Peyer's patch (tissue), 4 donors: ENCODE measurements at regions not wholly inside any gene's neighbourhood (a gene's known extent, or its start where the extent isn't known, plus 50 kb on each side); places are given as distances from the start of the nearest gene placed in this dataset.

Experiments
- DNase-seq, 3 donors: peaks; one replicate each; pipeline ENCODE4 v3.0.0-alpha.2; 2017 to 2019
- H3K27ac ChIP-seq, 4 donors: fragments of 200-600 bp; sonication (generic); one replicate each; pipeline ENCODE4 v1.5.1; 2016 to 2019
- H3K27me3 ChIP-seq, 2 donors: fragments of 200-600 bp; sonication (generic); one replicate each; pipeline ENCODE4 v1.5.1; 2019
- H3K36me3 ChIP-seq, 3 donors: fragments of 200-600 bp; sonication (generic); one replicate each; pipeline ENCODE4 v1.5.1; 2016 to 2019
- H3K4me1 ChIP-seq, 4 donors: fragments of 200-600 bp; sonication (generic); one replicate each; pipeline ENCODE4 v1.5.1; 2016 to 2019
- H3K4me3 ChIP-seq, 4 donors: fragments of 200-600 bp; sonication (generic); 1 replicate in 3 of 4; 2 replicates in 1 of 4; pipeline ENCODE4 v1.5.1; 2016 to 2019; ENCODE audit warnings: mild to moderate bottlenecking in 1 of 4
- H3K9me3 ChIP-seq, 4 donors: fragments of 200-600 bp; sonication (generic); one replicate each; pipeline ENCODE4 v1.5.1; 2016 to 2019; ENCODE audit warnings: mild to moderate bottlenecking in 1 of 4
- CTCF ChIP-seq, 6 experiments: fragments of 450-650 bp in 4 of 6; fragments of 200-600 bp in 2 of 6; sonication (generic) in 1 of 6; IDR thresholded peaks; one replicate each; pipeline ENCODE4 v1.5.1; 2017 to 2019; ENCODE audit warnings: antibody characterized with exemption in 6 of 6, mild to moderate bottlenecking in 3 of 6, moderate library complexity in 1 of 6
- POLR2A ChIP-seq, 2 donors: fragments of 450-650 bp; IDR thresholded peaks; one replicate each; pipeline ENCODE4 v1.5.1; 2017; ENCODE audit warnings: antibody characterized with exemption in 2 of 2, mild to moderate bottlenecking in 2 of 2, moderate library complexity in 2 of 2

GRCh38 chr12:17802657-17803641 is 287.0 kb downstream of the RERGL start:
- Histone ChIP-seq H3K9me3 (no peaks in the 10 kb centered on the region), H3K27me3 (no peaks in the 10 kb centered on the region), H3K4me1 (no peaks in the 10 kb centered on the region), H3K36me3 (no peaks in the 10 kb centered on the region), H3K27ac (no peak overlapping the region), H3K4me3 (no peak overlapping the region)
- no peak for TF ChIP-seq CTCF (IDR thresholded peaks at IDR 0.05)
- TF ChIP-seq POLR2A (IDR thresholded peaks at IDR 0.05) = no peak
- DNase-seq = no peak

GRCh38 chr12:17793854-17794253 is 296.1 kb downstream of the RERGL start:
- Histone ChIP-seq H3K27ac (no peak overlapping the region), H3K4me1 (no peaks in the 10 kb centered on the region), H3K9me3 (no peaks in the 10 kb centered on the region), H3K4me3 (no peak overlapping the region), H3K36me3 (no peaks in the 10 kb centered on the region), H3K27me3 (no peaks in the 10 kb centered on the region)
- TF ChIP-seq POLR2A (IDR thresholded peaks at IDR 0.05) (no peak), CTCF (IDR thresholded peaks at IDR 0.05) (no peak)
- DNase-seq = no peak

- H3K4me3 ChIP-seq = no peak overlapping the region
- DNase-seq = no peak
- no peaks in the 10 kb centered on the region for H3K27me3 ChIP-seq
- TF ChIP-seq CTCF (IDR thresholded peaks at IDR 0.05) (no peak), POLR2A (IDR thresholded peaks at IDR 0.05) (no peak)
- no peak overlapping the region for H3K27ac ChIP-seq
- no peaks in the 10 kb centered on the region for H3K36me3 ChIP-seq
- no peaks in the 10 kb centered on the region for H3K4me1 ChIP-seq
- peaks cover 0 to 5% (median 0%) of the 10 kb centered on the region in 4 donors for H3K9me3 ChIP-seq
Measured at GRCh38 chr12:17778242-17778641, 311.8 kb downstream of the RERGL start.

DNA sequence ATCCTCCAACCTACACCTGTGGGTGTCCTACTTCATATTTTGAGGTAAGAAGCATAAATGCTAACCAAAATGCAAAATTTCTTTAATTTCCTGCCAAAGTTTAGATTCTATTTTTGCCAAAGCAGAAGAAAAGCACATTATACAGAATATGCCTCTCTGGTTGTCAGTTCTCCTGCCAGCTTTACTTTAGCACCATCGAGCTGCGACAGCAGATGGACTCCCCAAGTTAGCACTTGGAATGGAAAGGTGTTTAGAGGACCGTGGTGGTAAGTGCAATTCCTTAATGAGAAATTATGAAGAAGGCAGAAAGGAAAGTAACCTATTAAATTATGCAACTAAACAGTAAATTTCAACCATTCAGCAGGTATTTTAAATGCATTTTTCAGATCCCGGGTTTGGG is 326.6 kb downstream of the RERGL start:
- TF ChIP-seq POLR2A (IDR thresholded peaks at IDR 0.05) = no peak
- TF ChIP-seq CTCF (IDR thresholded peaks at IDR 0.05) = no peak
- no peak overlapping the region for H3K4me3 ChIP-seq
- no peak overlapping the region for H3K27ac ChIP-seq
- no peaks in the 10 kb centered on the region for H3K36me3 ChIP-seq
- no peak for DNase-seq
- H3K9me3 ChIP-seq = no peaks in the 10 kb centered on the region
- H3K27me3 ChIP-seq = no peaks in the 10 kb centered on the region
- no peaks in the 10 kb centered on the region for H3K4me1 ChIP-seq

GRCh38 chr12:17759982-17760381 is 330.0 kb downstream of the RERGL start:
- Histone ChIP-seq H3K4me1 (no peaks in the 10 kb centered on the region), H3K27me3 (no peaks in the 10 kb centered on the region), H3K27ac (no peak overlapping the region), H3K36me3 (no peaks in the 10 kb centered on the region), H3K9me3 (peaks cover 0 to 3% (median 0%) of the 10 kb centered on the region in 4 donors), H3K4me3 (no peak overlapping the region)
- no peak for TF ChIP-seq POLR2A (IDR thresholded peaks at IDR 0.05)
- TF ChIP-seq CTCF (IDR thresholded peaks at IDR 0.05) = no peak
- DNase-seq = no peak
